ENCODE measurements at regions not wholly inside any gene's neighbourhood (a gene's known extent, or its start where the extent isn't known, plus 50 kb on each side); places are given as distances from the start of the nearest gene placed in this dataset.

DNA sequence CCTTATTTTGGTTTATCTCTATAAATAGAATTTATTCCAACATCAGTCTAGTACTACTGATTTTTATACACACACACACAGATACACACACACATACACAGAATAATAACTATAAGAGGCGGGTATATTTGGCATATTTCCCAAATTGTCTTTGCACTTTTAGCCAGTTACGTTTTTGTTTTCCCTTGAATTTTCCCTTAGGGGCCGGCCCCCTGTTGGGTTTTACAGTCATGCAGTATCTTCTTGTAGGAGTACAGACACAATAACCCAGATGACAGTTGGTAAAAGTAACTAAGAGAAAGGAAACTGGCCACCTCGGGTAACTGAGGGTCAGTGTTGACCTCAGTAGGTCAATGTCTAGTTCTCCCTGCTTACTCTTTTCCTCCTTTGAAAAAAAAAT lies 50.9 kb downstream of the DISP1 start:
- no peaks in the 10 kb centered on the region for H3K27me3 Mint-ChIP-seq
- H3K36me3 Mint-ChIP-seq = no peaks in the 10 kb centered on the region
- H3K9me3 Mint-ChIP-seq = no peaks in the 10 kb centered on the region
- H3K27ac Mint-ChIP-seq = no peak overlapping the region
- H3K4me1 Mint-ChIP-seq = peaks cover 4% of the 10 kb centered on the region
- POLR2A ChIA-PET = no interaction called here
- ATAC-seq (ENCODE audit: low read depth) (no peak), DNase-seq (no peak)
- no peak overlapping the region for H3K4me3 Mint-ChIP-seq

GRCh38 chr1:222867316-222867715 lies 52.5 kb downstream of the DISP1 start:
- Mint-ChIP-seq H3K4me1 (no peaks in the 10 kb centered on the region), H3K4me3 (no peak overlapping the region), H3K9me3 (no peaks in the 10 kb centered on the region), H3K27ac (no peak overlapping the region), H3K27me3 (no peaks in the 10 kb centered on the region), H3K36me3 (peaks cover under 1% of the 10 kb centered on the region)
- POLR2A ChIA-PET = no interaction called here
- ATAC-seq (ENCODE audit: low read depth) (no peak), DNase-seq (no peak)

GRCh38 chr1:222876182-222876581 lies 61.3 kb downstream of the DISP1 start:
- Mint-ChIP-seq H3K36me3 (peaks cover 10% of the 10 kb centered on the region), H3K4me1 (peaks cover 8% of the 10 kb centered on the region)

DNA sequence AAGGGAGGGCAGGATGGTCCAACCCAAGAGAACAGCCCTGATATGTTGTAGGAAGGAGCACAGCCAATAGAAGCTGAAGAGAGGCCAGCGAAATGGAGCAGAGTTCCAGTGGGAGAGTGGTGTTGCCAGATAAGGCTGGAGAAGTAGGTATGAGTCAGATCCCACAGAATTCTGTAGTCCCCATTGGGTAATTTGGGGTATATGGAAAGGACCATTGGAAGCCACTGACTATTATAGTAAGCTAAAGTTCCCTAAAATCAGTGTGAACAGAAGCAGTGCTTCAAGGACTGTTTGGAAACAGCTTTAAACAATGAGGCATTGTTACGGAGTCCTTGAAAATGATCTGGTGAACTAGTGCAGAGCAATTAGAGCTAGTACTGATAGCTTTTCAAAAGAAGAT lies 63.0 kb downstream of the DISP1 start:
- ATAC-seq (ENCODE audit: low read depth) (no peak), DNase-seq (no peak)
- H3K4me3 Mint-ChIP-seq = no peak overlapping the region
- H3K27ac Mint-ChIP-seq = no peak overlapping the region
- POLR2A ChIA-PET = no interaction called here
- peaks cover 5% of the 10 kb centered on the region for H3K36me3 Mint-ChIP-seq
- H3K9me3 Mint-ChIP-seq = peaks cover 2% of the 10 kb centered on the region
- no peaks in the 10 kb centered on the region for H3K27me3 Mint-ChIP-seq
- H3K4me1 Mint-ChIP-seq = peaks cover 10% of the 10 kb centered on the region

More at GRCh38 chr1:222876182-222876581, 61.3 kb downstream of the DISP1 start:
- DNase-seq = no peak
- ATAC-seq (ENCODE audit: low read depth) = no peak
- no peak overlapping the region for H3K4me3 Mint-ChIP-seq
- POLR2A ChIA-PET = no interaction called here
- no peak overlapping the region for H3K27ac Mint-ChIP-seq
- no peaks in the 10 kb centered on the region for H3K27me3 Mint-ChIP-seq
- H3K9me3 Mint-ChIP-seq = peaks cover 2% of the 10 kb centered on the region

GRCh38 chr1:222880587-222880986 lies 65.7 kb downstream of the DISP1 start:
- no peaks in the 10 kb centered on the region for H3K36me3 Mint-ChIP-seq
- POLR2A ChIA-PET = no interaction called here
- H3K4me3 Mint-ChIP-seq = no peak overlapping the region
- no peak overlapping the region for H3K27ac Mint-ChIP-seq
- peaks cover 2% of the 10 kb centered on the region for H3K9me3 Mint-ChIP-seq
- no peak for DNase-seq
- H3K27me3 Mint-ChIP-seq = no peaks in the 10 kb centered on the region
- H3K4me1 Mint-ChIP-seq = peaks cover 10% of the 10 kb centered on the region
- ATAC-seq (ENCODE audit: low read depth) = peak; percentile 77

GRCh38 chr1:222886194-222886854 lies 71.5 kb downstream of the DISP1 start:
- Mint-ChIP-seq H3K27me3 (no peaks in the 10 kb centered on the region), H3K36me3 (no peaks in the 10 kb centered on the region), H3K4me1 (peaks cover 9% of the 10 kb centered on the region), H3K4me3 (no peak overlapping the region), H3K9me3 (no peaks in the 10 kb centered on the region), H3K27ac (no peak overlapping the region)
- POLR2A ChIA-PET = no interaction called here
- ATAC-seq (ENCODE audit: low read depth) (no peak), DNase-seq (no peak)

DNA sequence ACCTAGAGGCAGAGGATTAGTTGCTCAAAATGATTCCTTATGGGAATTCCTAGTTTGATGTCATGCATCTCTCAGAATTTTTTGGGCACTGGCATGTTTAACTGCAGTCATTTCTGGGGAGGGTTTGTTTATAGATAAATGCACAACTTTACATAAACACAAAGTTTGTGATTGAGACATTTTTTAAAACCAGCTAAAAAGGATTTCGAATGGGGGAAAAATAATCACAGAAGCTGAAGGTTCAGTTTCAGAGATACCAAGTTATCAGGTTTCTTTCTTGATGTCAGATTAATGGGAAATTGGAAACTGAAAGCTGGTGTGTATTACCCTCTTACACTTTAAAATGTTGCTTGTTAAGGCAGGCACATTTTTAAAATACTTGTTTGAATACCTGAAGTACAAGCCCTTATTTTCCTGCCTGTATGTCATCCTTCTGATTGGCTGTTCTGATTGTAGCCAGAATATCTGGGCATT lies 72.1 kb downstream of the DISP1 start:
- no peak overlapping the region for H3K27ac Mint-ChIP-seq
- H3K27me3 Mint-ChIP-seq = no peaks in the 10 kb centered on the region
- POLR2A ChIA-PET = no interaction called here
- DNase-seq (no peak), ATAC-seq (ENCODE audit: low read depth) (no peak)
- H3K9me3 Mint-ChIP-seq = no peaks in the 10 kb centered on the region
- H3K4me3 Mint-ChIP-seq = no peak overlapping the region
- H3K4me1 Mint-ChIP-seq = peaks cover 8% of the 10 kb centered on the region
- H3K36me3 Mint-ChIP-seq = no peaks in the 10 kb centered on the region

GRCh38 chr1:222889440-222889839 lies 74.6 kb downstream of the DISP1 start:
- H3K27ac Mint-ChIP-seq = no peak overlapping the region
- no peak for ATAC-seq (ENCODE audit: low read depth)
- no peaks in the 10 kb centered on the region for H3K27me3 Mint-ChIP-seq

DNA sequence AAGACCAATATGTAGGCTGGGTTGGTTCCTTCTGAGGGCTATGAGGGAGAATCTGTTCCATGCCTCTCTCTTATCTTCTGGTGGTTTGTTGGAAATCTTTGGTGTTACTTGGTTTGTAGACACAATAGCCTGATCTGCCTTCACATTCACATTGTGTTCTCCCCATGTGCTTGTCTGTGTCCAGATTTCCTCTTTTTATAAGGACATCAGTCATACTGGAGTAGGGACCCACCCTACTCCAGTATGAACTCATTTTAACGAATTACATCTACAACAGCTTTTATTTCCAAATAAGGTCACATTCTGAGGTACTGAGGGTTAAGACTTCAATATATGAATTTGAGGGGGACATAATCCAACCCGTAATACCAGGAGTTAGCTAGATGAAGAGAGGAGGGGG lies 75.9 kb downstream of the DISP1 start:
- peaks cover 8% of the 10 kb centered on the region for H3K4me1 Mint-ChIP-seq
- H3K27ac Mint-ChIP-seq = no peak overlapping the region
- ATAC-seq (ENCODE audit: low read depth) (no peak), DNase-seq (no peak)
- H3K4me3 Mint-ChIP-seq = no peak overlapping the region
- H3K9me3 Mint-ChIP-seq = peaks cover 1% of the 10 kb centered on the region
- H3K27me3 Mint-ChIP-seq = no peaks in the 10 kb centered on the region
- no peaks in the 10 kb centered on the region for H3K36me3 Mint-ChIP-seq
- POLR2A ChIA-PET = no interaction called here

More at GRCh38 chr1:222889440-222889839, 74.6 kb downstream of the DISP1 start:
- POLR2A ChIA-PET = no interaction called here
- H3K36me3 Mint-ChIP-seq = no peaks in the 10 kb centered on the region
- H3K4me1 Mint-ChIP-seq = peaks cover 8% of the 10 kb centered on the region
- peaks cover 1% of the 10 kb centered on the region for H3K9me3 Mint-ChIP-seq
- no peak overlapping the region for H3K4me3 Mint-ChIP-seq
- no peak for DNase-seq

DNA sequence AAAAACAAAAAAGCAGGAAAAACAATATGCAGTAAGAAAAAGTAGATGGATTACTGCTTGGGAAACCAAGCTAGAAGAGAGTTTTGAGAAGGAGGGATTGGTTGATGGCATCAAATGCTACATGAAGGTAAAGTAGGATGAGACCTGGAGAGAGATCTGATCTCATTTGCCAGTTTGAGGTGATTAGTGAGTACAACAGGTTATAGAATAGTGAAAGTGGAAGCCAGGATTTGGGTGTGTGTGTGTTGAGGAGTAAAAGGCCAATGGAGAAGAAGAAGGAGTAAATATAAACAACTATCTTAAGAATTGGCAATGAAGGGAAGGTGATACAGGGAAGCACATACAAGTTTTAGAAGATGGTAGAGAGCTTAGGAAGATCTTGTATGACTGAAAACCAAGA lies 76.7 kb downstream of the DISP1 start:
- H3K27ac Mint-ChIP-seq = no peak overlapping the region
- ATAC-seq (ENCODE audit: low read depth) = no peak
- no peak overlapping the region for H3K4me3 Mint-ChIP-seq
- peaks cover 1% of the 10 kb centered on the region for H3K9me3 Mint-ChIP-seq
- H3K4me1 Mint-ChIP-seq = peaks cover 7% of the 10 kb centered on the region
- DNase-seq = no peak
- no peaks in the 10 kb centered on the region for H3K27me3 Mint-ChIP-seq
- no peaks in the 10 kb centered on the region for H3K36me3 Mint-ChIP-seq
- POLR2A ChIA-PET = no interaction called here

DNA sequence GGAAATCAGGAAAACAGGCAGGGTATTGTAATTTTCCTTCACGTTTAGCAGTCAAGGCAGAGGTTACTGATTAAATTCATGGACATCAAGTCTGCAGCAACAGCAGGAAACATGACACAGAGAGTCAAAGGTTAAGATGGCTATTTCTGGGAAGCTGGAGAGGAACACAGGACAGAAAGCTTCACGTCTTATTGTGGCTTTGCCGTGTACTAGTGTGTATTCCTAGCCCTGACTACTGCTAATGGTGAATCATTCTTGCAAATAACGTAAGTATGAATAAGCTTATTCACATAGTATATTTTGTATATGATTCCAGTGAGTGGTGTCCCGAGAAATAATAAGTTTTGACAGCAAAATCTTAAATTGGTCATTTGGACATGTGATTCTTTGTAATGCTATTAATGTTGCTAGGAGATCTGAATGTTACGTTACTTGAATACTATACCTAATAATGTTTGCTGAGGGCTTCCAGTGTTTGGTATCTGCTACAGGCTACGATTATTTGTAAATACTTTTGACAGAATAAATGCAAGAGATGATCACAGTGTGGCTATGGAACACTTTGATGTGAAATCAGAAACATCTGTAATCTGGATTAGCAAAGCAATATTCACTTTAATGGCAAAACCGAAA lies 77.4 kb downstream of the DISP1 start:
- Mint-ChIP-seq H3K27me3 (no peaks in the 10 kb centered on the region), H3K36me3 (no peaks in the 10 kb centered on the region), H3K9me3 (peaks cover 1% of the 10 kb centered on the region), H3K27ac (no peak overlapping the region), H3K4me1 (peaks cover 9% of the 10 kb centered on the region), H3K4me3 (no peak overlapping the region)
- DNase-seq (no peak), ATAC-seq (ENCODE audit: low read depth) (no peak)
- POLR2A ChIA-PET = no interaction called here

DNA sequence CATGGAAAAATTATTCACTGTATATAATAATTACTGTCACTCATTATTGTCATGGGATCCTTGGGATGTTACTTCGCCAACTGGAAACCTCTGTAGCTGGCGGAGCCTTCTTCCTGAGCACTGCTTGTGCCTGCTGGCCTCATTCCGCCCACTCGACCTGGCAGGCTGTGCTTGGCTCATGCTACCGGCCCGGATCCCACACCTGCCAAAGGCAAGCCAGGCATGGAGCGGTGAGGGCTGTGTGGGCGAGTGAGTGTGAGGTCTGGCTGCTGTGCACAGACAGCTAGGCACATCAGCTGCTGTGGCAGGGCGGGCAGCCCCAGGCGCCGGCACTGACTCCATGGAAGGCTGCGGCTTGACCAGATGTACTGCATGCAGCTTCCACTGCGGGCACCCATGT lies 78.4 kb downstream of the DISP1 start:
- no peak overlapping the region for H3K27ac Mint-ChIP-seq

GRCh38 chr1:222894331-222894730 lies 79.5 kb downstream of the DISP1 start:
- peaks cover 1% of the 10 kb centered on the region for H3K9me3 Mint-ChIP-seq
- no peak overlapping the region for H3K27ac Mint-ChIP-seq
- no peak for DNase-seq
- H3K27me3 Mint-ChIP-seq = no peaks in the 10 kb centered on the region
- no peaks in the 10 kb centered on the region for H3K36me3 Mint-ChIP-seq
- POLR2A ChIA-PET = no interaction called here
- ATAC-seq (ENCODE audit: low read depth) = no peak
- no peak overlapping the region for H3K4me3 Mint-ChIP-seq
- H3K4me1 Mint-ChIP-seq = peaks cover 12% of the 10 kb centered on the region

More for the DNA sequence above, 78.4 kb downstream of the DISP1 start:
- peaks cover 1% of the 10 kb centered on the region for H3K9me3 Mint-ChIP-seq
- no peaks in the 10 kb centered on the region for H3K36me3 Mint-ChIP-seq
- no peak overlapping the region for H3K4me3 Mint-ChIP-seq
- POLR2A ChIA-PET = no interaction called here
- H3K27me3 Mint-ChIP-seq = no peaks in the 10 kb centered on the region
- DNase-seq = no peak
- no peak for ATAC-seq (ENCODE audit: low read depth)
- peaks cover 13% of the 10 kb centered on the region for H3K4me1 Mint-ChIP-seq
